Body of pancreas (tissue), 4 donors: ENCODE measurements at regions not wholly inside any gene's neighbourhood (a gene's known extent, or its start where the extent isn't known, plus 50 kb on each side); places are given as distances from the start of the nearest gene placed in this dataset.

Experiments
- CTCF ChIP-seq, 7 experiments: fragments of 450-650 bp in 4 of 7; fragments of 200-600 bp in 3 of 7; sonication (generic) in 3 of 7; IDR thresholded peaks; one replicate each; pipeline ENCODE4 v1.5.1; 2016 to 2019; ENCODE audit warnings: antibody characterized with exemption in 7 of 7
- POLR2A ChIP-seq, 3 donors: fragments of 450-650 bp; IDR thresholded peaks; one replicate each; pipeline ENCODE4 v1.6.1; 2016; ENCODE audit warnings: antibody characterized with exemption in 3 of 3, mild to moderate bottlenecking in 2 of 3

DNA sequence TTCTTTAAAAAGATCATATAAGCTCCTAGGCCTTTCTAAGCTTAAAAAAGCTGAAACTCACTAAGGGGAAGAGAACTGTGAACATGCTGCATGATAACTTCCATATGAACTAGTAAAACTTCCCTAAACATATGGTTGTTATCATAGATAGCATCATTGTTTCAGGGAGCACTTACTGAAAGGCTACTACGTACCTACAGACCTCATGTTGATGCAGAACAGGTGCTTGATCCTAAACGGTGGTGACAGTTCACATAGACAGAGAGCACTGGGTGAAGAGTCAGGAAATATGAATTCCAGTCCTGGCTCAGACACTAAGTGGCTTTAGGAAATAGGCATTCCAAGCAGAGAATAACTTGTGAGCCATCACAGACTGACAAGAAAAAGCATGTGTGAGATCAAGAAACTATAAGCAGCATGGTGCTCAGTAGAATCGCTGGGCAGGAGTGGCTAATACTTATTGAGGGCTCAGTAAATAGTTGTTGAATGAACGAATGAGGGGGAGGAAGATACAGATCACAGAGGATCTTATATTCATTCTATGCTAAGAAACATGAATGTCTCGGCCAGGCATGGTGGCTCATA is 78.4 kb upstream of the NUDT4 start:
- no peak for TF ChIP-seq POLR2A (IDR thresholded peaks at IDR 0.05)
- TF ChIP-seq CTCF (IDR thresholded peaks at IDR 0.05): no peak
